ENCODE measurements at regions not wholly inside any gene's neighbourhood (a gene's known extent, or its start where the extent isn't known, plus 50 kb on each side); places are given as distances from the start of the nearest gene placed in this dataset.

DNA sequence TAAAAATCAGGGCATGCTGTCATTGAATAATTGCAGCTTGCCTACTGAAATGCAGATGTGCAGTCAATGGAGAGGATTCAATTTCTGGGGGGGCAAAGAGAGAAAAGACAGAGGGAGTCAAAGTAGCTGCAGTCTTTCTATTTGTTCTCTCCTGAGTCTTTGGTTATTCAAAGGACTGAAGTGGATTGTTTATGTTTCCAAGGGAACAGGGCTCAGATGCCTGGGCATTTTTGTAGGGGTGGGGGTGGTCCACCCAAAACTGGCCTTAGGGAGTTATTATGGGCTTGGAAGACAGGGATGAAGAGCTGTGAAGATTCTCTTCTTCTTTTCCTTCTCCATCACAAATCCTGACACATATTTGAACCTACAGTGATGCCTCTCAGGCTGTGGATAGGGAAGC is 408.8 kb upstream of the DAB1 start:
- DNase-seq (ENCODE audit: low read depth), result no peak
- TF ChIP-seq, protein P1, sequence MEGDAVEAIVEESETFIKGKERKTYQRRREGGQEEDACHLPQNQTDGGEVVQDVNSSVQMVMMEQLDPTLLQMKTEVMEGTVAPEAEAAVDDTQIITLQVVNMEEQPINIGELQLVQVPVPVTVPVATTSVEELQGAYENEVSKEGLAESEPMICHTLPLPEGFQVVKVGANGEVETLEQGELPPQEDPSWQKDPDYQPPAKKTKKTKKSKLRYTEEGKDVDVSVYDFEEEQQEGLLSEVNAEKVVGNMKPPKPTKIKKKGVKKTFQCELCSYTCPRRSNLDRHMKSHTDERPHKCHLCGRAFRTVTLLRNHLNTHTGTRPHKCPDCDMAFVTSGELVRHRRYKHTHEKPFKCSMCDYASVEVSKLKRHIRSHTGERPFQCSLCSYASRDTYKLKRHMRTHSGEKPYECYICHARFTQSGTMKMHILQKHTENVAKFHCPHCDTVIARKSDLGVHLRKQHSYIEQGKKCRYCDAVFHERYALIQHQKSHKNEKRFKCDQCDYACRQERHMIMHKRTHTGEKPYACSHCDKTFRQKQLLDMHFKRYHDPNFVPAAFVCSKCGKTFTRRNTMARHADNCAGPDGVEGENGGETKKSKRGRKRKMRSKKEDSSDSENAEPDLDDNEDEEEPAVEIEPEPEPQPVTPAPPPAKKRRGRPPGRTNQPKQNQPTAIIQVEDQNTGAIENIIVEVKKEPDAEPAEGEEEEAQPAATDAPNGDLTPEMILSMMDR (IDR thresholded peaks at IDR 0.05; ENCODE audit: low read depth, low read length, missing control alignments), result no peak
- H3K4me3 ChIP-seq (ENCODE audit: low read depth, low read length), result no peak overlapping the region

GRCh38 chr1:57831624-57832023 is 407.8 kb upstream of the DAB1 start:
- no peak for DNase-seq (ENCODE audit: low read depth)
- TF ChIP-seq, protein P1 (IDR thresholded peaks at IDR 0.05; ENCODE audit: low read depth, low read length, missing control alignments), result no peak

GRCh38 chr1:57826535-57826934 is 402.7 kb upstream of the DAB1 start:
- no peak overlapping the region for H3K4me3 ChIP-seq (ENCODE audit: low read depth, low read length)
- TF ChIP-seq, protein P1 (IDR thresholded peaks at IDR 0.05; ENCODE audit: low read depth, low read length, missing control alignments), result no peak
- DNase-seq (ENCODE audit: low read depth), result no peak

More at GRCh38 chr1:57831624-57832023, 407.8 kb upstream of the DAB1 start:
- no peak overlapping the region for H3K4me3 ChIP-seq (ENCODE audit: low read depth, low read length)

GRCh38 chr1:57824535-57824934 is 400.7 kb upstream of the DAB1 start:
- H3K4me3 ChIP-seq (ENCODE audit: low read depth, low read length), result no peak overlapping the region
- TF ChIP-seq, protein P1 (IDR thresholded peaks at IDR 0.05; ENCODE audit: low read depth, low read length, missing control alignments), result no peak
- no peak for DNase-seq (ENCODE audit: low read depth)

- no peak for DNase-seq (ENCODE audit: low read depth)
- no peak overlapping the region for H3K4me3 ChIP-seq (ENCODE audit: low read depth, low read length)
- TF ChIP-seq, protein P1 (IDR thresholded peaks at IDR 0.05; ENCODE audit: low read depth, low read length, missing control alignments), result no peak
Observed at GRCh38 chr1:57820356-57821095, 396.7 kb upstream of the DAB1 start.

DNA sequence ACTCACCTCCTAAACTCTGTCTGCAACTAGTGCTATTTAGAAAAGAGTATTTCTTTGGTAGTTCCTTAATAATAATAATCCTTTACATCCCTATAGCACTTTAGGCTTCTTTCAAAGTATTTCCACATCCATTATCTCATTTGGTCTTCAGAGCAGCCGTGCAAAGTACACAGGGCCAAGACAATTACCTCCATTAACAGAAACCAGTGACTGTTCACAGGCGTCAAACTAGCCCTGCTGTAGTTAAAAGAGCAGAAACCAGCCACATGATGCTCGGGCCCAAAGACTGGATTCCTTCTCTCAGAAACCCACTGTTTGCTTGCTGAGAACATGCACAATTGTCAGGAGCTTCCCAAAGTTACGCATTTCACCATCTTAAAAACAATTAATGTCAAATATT is 396.0 kb upstream of the DAB1 start:
- no peak for DNase-seq (ENCODE audit: low read depth)
- TF ChIP-seq, protein P1 (IDR thresholded peaks at IDR 0.05; ENCODE audit: low read depth, low read length, missing control alignments), result no peak
- H3K4me3 ChIP-seq (ENCODE audit: low read depth, low read length), result no peak overlapping the region

DNA sequence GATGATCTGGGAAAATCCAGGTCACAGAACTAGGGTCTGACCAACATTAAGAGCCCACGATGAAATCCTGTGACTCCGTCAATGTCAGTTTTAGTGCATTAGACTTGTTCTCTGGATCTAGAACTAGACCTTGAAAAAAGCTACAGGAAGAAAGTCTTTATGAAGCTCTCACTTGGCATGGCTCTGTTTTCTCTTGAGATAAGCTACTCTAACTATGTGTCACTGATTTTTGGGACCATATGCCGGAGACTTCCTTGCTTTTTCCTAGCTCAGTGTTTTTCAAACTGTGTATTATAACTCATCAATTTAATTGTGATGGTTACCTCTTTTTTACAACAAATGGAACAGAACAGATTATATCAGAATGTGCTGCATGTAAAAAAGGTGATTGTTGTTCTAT is 379.7 kb upstream of the DAB1 start:
- no peak overlapping the region for H3K4me3 ChIP-seq (ENCODE audit: low read depth, low read length)
- TF ChIP-seq, protein P1 (IDR thresholded peaks at IDR 0.05; ENCODE audit: low read depth, low read length, missing control alignments), result no peak
- DNase-seq (ENCODE audit: low read depth), result no peak

Measured in GM12864 (cell line).